ENCODE measurements at regions not wholly inside any gene's neighbourhood (a gene's known extent, or its start where the extent isn't known, plus 50 kb on each side); places are given as distances from the start of the nearest gene placed in this dataset.

DNA sequence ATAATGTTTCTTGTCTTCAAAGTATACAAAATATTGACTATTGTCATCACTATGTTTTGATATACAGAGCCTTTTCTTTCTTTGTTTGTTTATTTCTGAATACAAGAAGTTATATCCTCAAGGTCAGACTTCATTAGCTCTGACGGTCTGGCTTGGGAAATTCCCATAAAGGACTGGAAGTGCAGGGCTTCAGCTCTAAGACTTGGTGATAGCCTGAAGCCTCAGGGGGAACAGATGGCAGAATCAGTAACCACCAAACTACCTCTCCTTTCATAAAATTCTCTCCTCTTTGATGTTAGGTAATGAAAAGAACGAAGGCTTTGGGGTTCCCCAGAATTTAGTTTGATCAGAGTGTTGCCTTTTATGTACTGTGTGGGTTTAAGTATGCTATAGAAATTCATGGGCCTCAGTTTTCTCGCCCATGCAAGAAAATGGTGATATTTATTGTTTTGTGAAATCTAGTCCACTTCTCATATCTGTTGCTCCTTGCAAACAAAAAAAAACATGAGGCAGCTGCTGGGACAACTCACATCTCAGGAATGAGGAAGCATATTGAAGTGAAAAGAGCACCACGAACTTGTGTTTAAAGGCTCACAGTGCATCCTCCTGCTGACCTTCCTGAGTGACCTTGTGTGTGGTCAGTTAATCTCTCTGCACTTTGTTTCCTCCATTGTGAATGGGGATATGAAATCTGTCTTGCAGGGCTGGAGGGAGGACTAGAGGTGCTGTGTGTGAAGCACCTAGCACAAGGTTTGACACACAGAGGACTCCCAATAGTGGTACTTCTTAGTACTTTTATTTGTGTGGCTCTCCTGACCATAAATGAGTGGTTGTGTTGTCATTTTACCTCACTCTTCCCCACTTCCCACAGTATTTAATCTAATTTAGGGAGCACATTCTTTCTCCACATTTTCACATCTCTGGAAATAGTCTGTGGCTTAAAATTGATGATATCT is 569.8 kb upstream of the IL12A start:
- no peak for TF ChIP-seq EZH2 (optimal IDR thresholded peaks at IDR 0.05; ENCODE audit: low read depth, low read length)
- TF ChIP-seq, protein P1, sequence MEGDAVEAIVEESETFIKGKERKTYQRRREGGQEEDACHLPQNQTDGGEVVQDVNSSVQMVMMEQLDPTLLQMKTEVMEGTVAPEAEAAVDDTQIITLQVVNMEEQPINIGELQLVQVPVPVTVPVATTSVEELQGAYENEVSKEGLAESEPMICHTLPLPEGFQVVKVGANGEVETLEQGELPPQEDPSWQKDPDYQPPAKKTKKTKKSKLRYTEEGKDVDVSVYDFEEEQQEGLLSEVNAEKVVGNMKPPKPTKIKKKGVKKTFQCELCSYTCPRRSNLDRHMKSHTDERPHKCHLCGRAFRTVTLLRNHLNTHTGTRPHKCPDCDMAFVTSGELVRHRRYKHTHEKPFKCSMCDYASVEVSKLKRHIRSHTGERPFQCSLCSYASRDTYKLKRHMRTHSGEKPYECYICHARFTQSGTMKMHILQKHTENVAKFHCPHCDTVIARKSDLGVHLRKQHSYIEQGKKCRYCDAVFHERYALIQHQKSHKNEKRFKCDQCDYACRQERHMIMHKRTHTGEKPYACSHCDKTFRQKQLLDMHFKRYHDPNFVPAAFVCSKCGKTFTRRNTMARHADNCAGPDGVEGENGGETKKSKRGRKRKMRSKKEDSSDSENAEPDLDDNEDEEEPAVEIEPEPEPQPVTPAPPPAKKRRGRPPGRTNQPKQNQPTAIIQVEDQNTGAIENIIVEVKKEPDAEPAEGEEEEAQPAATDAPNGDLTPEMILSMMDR (IDR thresholded peaks at IDR 0.05; ENCODE audit: low read length) = no peak

Data from MM.1S (cell line).